PC-3 (cell line): ENCODE measurements at regions not wholly inside any gene's neighbourhood (a gene's known extent, or its start where the extent isn't known, plus 50 kb on each side); places are given as distances from the start of the nearest gene placed in this dataset.
"Not testable (repeated sequence)": the region's sequence is repeated elsewhere in the genome, so short reads cannot be mapped to it uniquely, and the experiment has no call there.

Source experiments
- EZH2phosphoT487 ChIP-seq: fragments of 300-600 bp; sonication (generic); IDR thresholded peaks from 2 replicates; pipeline ENCODE4 v1.6.1; 2018; ENCODE audit warnings: mild to moderate bottlenecking, antibody characterized with exemption, low read length, borderline replicate concordance
- TF ChIP-seq, protein P1 (sequence below): fragments of 300-600 bp; sonication (generic); conservative IDR thresholded peaks from 2 replicates; pipeline ENCODE4 v1.5.1; 2017; ENCODE audit warnings: antibody characterized with exemption, low read depth, mild to moderate bottlenecking, low read length

DNA sequence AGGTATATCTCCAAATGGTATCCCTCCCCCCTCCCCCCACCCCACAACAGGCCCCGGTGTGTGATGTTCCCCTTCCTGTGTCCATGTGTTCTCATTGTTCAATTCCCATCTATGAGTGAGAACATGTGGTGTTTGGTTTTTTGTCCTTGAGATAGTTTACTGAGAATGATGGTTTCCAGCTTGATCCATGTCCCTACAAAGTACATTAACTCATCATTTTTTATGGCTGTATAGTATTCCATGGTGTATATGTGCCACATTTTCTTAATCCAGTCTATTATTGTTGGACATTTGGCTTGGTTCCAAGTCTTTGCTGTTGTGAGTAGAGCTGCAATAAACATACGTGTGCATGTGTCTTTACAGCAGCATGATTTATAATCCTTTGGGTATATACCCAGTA, 135.8 kb upstream of the DST start:
- TF ChIP-seq, protein P1, sequence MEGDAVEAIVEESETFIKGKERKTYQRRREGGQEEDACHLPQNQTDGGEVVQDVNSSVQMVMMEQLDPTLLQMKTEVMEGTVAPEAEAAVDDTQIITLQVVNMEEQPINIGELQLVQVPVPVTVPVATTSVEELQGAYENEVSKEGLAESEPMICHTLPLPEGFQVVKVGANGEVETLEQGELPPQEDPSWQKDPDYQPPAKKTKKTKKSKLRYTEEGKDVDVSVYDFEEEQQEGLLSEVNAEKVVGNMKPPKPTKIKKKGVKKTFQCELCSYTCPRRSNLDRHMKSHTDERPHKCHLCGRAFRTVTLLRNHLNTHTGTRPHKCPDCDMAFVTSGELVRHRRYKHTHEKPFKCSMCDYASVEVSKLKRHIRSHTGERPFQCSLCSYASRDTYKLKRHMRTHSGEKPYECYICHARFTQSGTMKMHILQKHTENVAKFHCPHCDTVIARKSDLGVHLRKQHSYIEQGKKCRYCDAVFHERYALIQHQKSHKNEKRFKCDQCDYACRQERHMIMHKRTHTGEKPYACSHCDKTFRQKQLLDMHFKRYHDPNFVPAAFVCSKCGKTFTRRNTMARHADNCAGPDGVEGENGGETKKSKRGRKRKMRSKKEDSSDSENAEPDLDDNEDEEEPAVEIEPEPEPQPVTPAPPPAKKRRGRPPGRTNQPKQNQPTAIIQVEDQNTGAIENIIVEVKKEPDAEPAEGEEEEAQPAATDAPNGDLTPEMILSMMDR = not testable (repeated sequence)
- not testable (repeated sequence) for TF ChIP-seq EZH2phosphoT487
